PFSK-1 (cell line): ENCODE measurements at regions not wholly inside any gene's neighbourhood (a gene's known extent, or its start where the extent isn't known, plus 50 kb on each side); places are given as distances from the start of the nearest gene placed in this dataset.

Experiments used
- FOXP2 ChIP-seq: optimal IDR thresholded peaks from 2 replicates; pipeline ENCODE3; 2011; ENCODE audit warnings: borderline replicate concordance, control low read depth, inconsistent platforms; ENCODE audit not compliant: insufficient read depth; ENCODE audit errors: extremely low read length, extremely low read depth
- POLR2AphosphoS5 ChIP-seq: IDR thresholded peaks from 2 replicates; pipeline ENCODE4 v1.6.1; 2012; ENCODE audit warnings: low read depth, mild to moderate bottlenecking, control low read depth, low read length, moderate library complexity
- SIN3A ChIP-seq: IDR thresholded peaks from 2 replicates; pipeline ENCODE4 v1.6.1; 2012; ENCODE audit warnings: mild to moderate bottlenecking, low read length, moderate library complexity, borderline replicate concordance; ENCODE audit not compliant: insufficient read depth
- TAF1 ChIP-seq: IDR thresholded peaks from 2 replicates; pipeline ENCODE4 v1.6.1; 2012; ENCODE audit warnings: low read length, control low read depth, borderline replicate concordance; ENCODE audit not compliant: insufficient read depth
- TF ChIP-seq, protein P1 (sequence below), 2 experiments: IDR thresholded peaks; 2 replicates each; pipeline versions ENCODE4 v1.6.1 to v1.8.0; 2011 to 2012; ENCODE audit warnings: low read depth in 2 of 2, low read length in 2 of 2, control low read depth in 1 of 2, inconsistent platforms in 1 of 2, mild to moderate bottlenecking in 1 of 2, moderate library complexity in 1 of 2; ENCODE audit not compliant: insufficient read depth in 1 of 2

DNA sequence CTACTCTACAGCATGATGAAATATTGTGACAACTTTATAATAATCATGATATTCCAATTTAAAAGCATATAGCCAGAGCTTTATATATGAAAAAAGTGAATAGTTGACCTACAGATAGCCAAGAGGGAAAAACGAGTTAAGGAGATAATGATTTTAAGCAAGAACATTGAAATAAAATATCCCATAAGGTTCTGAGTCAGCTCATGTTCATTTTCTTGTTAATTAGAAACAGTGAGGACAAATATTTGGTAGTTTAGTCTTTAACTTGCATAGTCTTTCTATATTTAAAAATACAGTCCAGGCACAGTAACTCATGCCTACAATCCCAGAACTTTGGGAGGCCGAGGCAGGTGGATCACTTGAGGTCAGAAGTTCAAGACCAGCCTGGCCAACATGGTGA, 55.8 kb upstream of the CDH6 start:
- TF ChIP-seq FOXP2 (no peak), SIN3A (no peak), POLR2AphosphoS5 (no peak), TAF1 (no peak)
- TF ChIP-seq, protein P1, sequence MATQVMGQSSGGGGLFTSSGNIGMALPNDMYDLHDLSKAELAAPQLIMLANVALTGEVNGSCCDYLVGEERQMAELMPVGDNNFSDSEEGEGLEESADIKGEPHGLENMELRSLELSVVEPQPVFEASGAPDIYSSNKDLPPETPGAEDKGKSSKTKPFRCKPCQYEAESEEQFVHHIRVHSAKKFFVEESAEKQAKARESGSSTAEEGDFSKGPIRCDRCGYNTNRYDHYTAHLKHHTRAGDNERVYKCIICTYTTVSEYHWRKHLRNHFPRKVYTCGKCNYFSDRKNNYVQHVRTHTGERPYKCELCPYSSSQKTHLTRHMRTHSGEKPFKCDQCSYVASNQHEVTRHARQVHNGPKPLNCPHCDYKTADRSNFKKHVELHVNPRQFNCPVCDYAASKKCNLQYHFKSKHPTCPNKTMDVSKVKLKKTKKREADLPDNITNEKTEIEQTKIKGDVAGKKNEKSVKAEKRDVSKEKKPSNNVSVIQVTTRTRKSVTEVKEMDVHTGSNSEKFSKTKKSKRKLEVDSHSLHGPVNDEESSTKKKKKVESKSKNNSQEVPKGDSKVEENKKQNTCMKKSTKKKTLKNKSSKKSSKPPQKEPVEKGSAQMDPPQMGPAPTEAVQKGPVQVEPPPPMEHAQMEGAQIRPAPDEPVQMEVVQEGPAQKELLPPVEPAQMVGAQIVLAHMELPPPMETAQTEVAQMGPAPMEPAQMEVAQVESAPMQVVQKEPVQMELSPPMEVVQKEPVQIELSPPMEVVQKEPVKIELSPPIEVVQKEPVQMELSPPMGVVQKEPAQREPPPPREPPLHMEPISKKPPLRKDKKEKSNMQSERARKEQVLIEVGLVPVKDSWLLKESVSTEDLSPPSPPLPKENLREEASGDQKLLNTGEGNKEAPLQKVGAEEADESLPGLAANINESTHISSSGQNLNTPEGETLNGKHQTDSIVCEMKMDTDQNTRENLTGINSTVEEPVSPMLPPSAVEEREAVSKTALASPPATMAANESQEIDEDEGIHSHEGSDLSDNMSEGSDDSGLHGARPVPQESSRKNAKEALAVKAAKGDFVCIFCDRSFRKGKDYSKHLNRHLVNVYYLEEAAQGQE (IDR thresholded peaks at IDR 0.05; ENCODE audit: insufficient read depth in 1 of 2, low read depth in 2 of 2, low read length in 2 of 2), result no peak

DNA sequence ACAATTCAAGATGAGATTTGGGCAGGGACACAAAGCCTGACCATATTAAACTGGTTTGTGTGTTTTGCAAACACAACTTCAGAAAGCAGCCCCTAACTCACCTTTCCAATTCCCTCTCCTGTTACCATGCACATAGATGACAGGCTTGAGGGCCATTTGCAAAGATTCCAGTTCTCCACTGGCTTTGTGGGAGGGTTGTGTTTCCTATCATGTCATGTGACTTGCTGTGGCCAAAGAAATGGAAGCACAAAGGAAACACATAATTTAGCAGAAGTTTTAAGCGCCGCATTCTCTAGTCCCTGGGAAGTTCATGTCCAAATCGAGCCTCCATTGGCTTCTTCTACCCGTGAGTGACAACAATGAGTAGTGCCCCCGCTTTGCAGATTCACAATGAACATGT, 57.9 kb upstream of the CDH6 start:
- TF ChIP-seq SIN3A (no peak), TAF1 (no peak)
- TF ChIP-seq, protein P1 (IDR thresholded peaks at IDR 0.05; ENCODE audit: insufficient read depth in 1 of 2, low read depth in 2 of 2, low read length in 2 of 2), result no peak

DNA sequence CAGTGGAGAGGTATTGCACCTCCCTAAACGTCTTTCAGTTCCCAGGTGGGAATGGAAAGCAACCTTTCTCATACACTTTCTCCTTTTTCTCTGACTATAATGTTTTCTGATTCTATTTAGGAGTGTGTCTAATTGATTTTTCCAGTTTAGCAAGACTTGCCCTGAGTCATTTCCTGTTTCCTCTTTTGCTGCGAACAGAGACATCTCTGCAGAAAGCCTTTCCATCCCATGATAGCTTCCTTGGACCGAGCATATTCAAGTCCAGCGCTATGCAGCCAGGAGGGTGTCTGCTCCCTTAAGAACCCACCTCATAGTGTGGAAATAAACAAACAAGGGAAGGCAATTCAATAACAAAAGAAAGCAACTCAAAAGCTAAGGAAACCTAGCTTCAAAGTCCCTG, 60.0 kb upstream of the CDH6 start:
- TF ChIP-seq SIN3A, result no peak
- TF ChIP-seq TAF1, result no peak
- TF ChIP-seq, protein P1 (IDR thresholded peaks at IDR 0.05; ENCODE audit: insufficient read depth in 1 of 2, low read depth in 2 of 2, low read length in 2 of 2), result no peak
- TF ChIP-seq FOXP2, result no peak
- TF ChIP-seq POLR2AphosphoS5, result no peak

DNA sequence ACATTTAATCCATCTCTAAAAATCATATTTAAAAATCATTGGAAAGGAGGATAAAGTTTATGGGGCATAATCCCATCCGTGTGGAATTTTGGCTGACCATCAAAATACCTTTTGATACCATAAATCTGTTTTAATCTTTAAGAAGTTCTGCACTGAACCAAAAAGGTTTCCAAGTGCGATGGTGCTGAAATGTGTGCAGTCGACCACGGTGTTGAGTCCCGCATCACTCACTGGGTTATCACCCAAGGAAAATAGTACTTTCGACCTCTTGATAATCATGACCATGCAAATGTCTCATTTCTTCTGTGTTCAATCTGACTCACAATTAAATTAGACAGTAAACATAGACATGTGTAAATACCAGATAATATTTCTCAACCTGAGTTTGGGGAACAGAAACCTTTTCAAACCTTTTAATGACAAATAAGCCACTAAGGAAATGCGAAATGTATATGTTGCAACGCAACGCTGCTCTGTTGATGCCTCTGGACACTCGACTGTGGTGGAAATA, 62.0 kb upstream of the CDH6 start:
- no peak for TF ChIP-seq FOXP2
- TF ChIP-seq SIN3A, result no peak
- TF ChIP-seq TAF1, result no peak
- TF ChIP-seq POLR2AphosphoS5, result no peak
- TF ChIP-seq, protein P1 (IDR thresholded peaks at IDR 0.05; ENCODE audit: insufficient read depth in 1 of 2, low read depth in 2 of 2, low read length in 2 of 2), result no peak

DNA sequence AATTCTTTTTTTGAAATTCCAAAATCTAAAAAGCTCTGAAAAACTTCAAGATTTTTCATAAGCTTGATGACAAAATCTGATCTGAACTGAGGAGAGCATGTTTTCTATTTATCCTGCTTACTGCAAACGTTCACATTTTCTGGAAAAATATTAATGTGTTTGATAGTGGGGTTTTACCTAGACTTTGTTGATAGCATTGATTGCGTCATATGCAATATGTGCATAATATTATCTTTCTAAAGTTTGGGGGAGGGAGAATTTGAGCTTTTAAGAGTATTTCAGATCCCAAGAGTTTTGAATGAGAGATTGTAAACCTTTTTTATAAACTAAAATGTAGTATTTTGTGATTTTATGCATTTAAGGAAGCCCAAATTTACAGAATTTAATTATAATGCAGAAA, 62.8 kb upstream of the CDH6 start:
- no peak for TF ChIP-seq POLR2AphosphoS5
- no peak for TF ChIP-seq FOXP2
- TF ChIP-seq, protein P1 (IDR thresholded peaks at IDR 0.05; ENCODE audit: insufficient read depth in 1 of 2, low read depth in 2 of 2, low read length in 2 of 2), result no peak
- TF ChIP-seq TAF1, result no peak
- TF ChIP-seq SIN3A, result no peak
